ENCODE measurements at regions not wholly inside any gene's neighbourhood (a gene's known extent, or its start where the extent isn't known, plus 50 kb on each side); places are given as distances from the start of the nearest gene placed in this dataset.

DNA sequence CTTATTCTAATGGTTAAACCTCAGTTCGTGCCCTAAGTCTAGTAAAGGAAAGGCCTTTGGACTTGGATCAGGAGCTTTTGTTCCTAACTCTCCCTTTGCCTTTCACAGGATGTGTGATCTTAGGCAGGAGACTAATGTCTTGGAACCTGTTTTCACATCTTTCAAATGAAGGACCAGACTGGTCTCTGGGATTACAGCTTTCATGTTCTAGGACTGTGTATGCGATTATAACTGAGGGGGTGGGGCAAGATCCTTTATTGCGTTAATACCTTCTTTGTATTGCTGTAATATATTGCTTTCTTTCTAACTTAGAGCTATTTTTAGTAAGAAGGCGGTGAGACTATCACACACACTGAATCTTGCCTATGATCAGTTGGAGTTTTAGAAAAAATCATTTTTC is 368.1 kb downstream of the RPRM start:
- Histone ChIP-seq H4K20me1 (no peaks in the 10 kb centered on the region), H3K9ac (no peak overlapping the region), H3K27ac (no peak overlapping the region), H3K36me3 (no peaks in the 10 kb centered on the region), H3K4me2 (no peak overlapping the region), H3K4me3 (no peak overlapping the region), H3K9me3 (no peaks in the 10 kb centered on the region), H3K4me1 (0 out of 2 replicates have a peak, but pooled peaks cover 3% of the 10 kb centered on the region), H3K27me3 (no peaks in the 10 kb centered on the region)
- TF ChIP-seq Cebpa-rat (IDR thresholded peaks at IDR 0.05), result no peak

DNA sequence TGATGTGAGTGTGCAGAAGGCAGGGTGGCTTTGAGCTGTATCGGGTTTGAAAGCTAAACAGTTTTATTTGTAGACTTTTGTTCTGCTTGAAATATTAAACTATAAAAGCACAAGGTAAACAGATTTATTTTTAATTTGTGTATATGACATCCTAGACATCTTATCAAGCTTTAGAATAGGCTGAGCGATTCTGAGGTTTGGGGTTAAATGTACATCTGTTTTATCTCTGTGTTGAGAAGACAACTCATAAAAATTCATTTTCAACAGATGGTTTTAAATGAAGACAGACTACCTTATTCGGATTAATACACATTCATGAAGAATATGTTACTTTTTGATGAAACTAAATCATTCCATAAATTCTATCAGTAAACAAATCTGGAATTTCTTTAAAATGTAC is 368.8 kb downstream of the RPRM start:
- H3K27me3 ChIP-seq, result no peaks in the 10 kb centered on the region
- no peak overlapping the region for H3K27ac ChIP-seq
- no peak overlapping the region for H3K4me2 ChIP-seq
- no peak overlapping the region for H3K9ac ChIP-seq
- TF ChIP-seq Cebpa-rat (IDR thresholded peaks at IDR 0.05), result no peak
- no peak overlapping the region for H3K4me3 ChIP-seq
- H3K36me3 ChIP-seq, result no peaks in the 10 kb centered on the region
- H4K20me1 ChIP-seq, result no peaks in the 10 kb centered on the region
- 0 out of 2 replicates have a peak, but pooled peaks cover 3% of the 10 kb centered on the region for H3K4me1 ChIP-seq
- H3K9me3 ChIP-seq, result no peaks in the 10 kb centered on the region

DNA sequence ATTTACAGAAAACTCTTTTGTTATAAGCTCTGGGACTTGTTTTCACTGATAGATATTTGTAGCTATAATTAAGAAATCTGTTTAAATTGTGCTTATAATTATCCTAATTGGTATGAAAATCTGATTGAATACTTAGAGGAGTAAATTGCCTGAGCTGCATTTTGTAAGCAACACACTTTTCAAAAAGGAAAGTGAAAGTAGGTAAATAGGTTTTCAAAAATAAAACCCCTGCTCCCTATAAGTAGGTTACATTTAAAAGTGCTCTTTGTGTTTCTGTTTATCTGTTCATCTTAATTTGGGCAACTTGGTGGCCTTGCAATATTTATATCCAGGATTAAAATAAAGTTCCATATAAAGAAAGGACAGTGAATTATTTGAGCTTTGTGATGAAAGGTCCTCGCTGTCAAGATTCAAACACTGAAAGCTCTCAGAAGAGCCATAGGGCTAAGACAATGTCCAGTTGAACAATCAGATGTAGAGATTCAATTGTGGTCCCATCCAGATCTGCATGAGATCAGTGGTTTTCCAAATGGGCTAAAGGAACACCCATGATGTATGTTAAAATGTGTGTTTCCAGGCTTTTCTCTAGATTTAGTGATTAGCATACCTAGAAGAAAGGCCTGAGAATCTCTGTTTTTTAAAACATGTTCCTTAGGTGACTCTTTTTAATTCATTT is 371.6 kb downstream of the RPRM start:
- H3K4me2 ChIP-seq, result peak overlapping the region; percentile 42
- no peak for TF ChIP-seq Cebpa-rat (IDR thresholded peaks at IDR 0.05)

DNA sequence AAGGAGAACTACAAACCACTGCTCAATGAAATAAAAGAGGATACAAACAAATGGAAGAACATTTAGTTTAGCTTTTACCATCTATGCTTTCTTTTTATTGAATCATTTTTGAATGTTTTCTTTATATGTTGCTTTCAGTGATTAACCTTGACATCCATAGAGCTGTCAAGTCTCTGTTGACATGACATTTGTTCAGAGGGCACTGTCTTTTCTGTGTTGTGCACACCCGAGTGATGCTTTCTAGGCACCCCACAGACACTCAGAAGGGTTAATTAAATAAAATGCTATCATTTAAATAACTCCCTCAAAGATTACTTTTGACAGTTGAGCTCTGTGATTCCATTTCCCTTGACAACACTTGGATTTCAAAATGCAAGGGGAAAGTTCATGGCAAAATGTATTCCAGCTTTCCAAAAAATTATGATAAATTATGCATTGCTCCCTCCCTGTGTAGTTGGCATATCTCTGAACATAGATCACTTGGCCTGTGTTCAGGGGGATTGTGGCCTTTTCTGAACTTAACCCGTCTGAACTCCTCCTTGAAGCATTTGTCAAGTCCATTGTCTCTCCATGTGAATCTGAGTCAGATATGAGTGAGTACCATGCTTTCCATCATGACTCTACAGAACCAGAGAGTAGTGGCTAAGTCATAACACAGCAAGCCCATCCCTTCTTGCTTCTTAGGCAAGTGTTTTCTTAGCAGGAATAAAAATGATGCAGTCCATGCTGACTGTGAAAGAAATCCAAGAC is 372.6 kb downstream of the RPRM start:
- Histone ChIP-seq H3K4me2 (no peak overlapping the region), H3K27me3 (no peaks in the 10 kb centered on the region), H4K20me1 (no peaks in the 10 kb centered on the region), H3K27ac (no peak overlapping the region), H3K4me3 (no peak overlapping the region), H3K9me3 (no peaks in the 10 kb centered on the region), H3K4me1 (0 out of 2 replicates have a peak, but pooled peaks cover 8% of the 10 kb centered on the region), H3K9ac (no peak overlapping the region), H3K36me3 (no peaks in the 10 kb centered on the region)
- TF ChIP-seq Cebpa-rat (IDR thresholded peaks at IDR 0.05), result no peak

More for the DNA sequence above, 371.6 kb downstream of the RPRM start:
- H3K4me1 ChIP-seq, result 0 out of 2 replicates have a peak, but pooled peaks cover 3% of the 10 kb centered on the region
- no peaks in the 10 kb centered on the region for H4K20me1 ChIP-seq
- H3K4me3 ChIP-seq, result no peak overlapping the region
- no peak overlapping the region for H3K27ac ChIP-seq
- H3K27me3 ChIP-seq, result no peaks in the 10 kb centered on the region
- no peaks in the 10 kb centered on the region for H3K9me3 ChIP-seq
- no peaks in the 10 kb centered on the region for H3K36me3 ChIP-seq
- no peak overlapping the region for H3K9ac ChIP-seq

DNA sequence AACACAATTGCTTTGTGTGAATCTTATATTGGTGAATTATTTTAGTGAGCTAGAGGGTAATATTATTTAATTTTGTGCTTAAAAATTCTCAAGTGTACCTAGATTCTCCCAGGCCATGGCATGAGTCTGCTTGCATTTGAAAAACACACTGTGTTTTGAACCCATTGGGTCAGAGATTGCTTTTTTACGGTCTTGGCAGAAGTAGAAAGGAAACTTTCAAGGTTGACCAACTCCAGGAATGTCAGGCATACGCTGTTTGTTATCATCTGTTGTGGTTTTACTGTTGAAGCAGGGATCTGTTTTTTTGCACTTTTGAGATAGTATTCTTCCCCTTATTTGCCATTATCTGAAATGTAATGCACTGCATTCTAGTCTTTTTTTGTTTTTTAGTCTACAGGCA is 377.4 kb downstream of the RPRM start:
- no peak for TF ChIP-seq Cebpa-rat (IDR thresholded peaks at IDR 0.05)
- Histone ChIP-seq H3K27ac (no peak overlapping the region), H3K9ac (no peak overlapping the region), H3K9me3 (no peaks in the 10 kb centered on the region), H3K4me3 (no peak overlapping the region), H4K20me1 (no peaks in the 10 kb centered on the region), H3K4me1 (0 out of 2 replicates have a peak, but pooled peaks cover 5% of the 10 kb centered on the region), H3K27me3 (no peaks in the 10 kb centered on the region), H3K4me2 (no peak overlapping the region; the same call in 1 of the 2 replicates), H3K36me3 (no peaks in the 10 kb centered on the region)

DNA sequence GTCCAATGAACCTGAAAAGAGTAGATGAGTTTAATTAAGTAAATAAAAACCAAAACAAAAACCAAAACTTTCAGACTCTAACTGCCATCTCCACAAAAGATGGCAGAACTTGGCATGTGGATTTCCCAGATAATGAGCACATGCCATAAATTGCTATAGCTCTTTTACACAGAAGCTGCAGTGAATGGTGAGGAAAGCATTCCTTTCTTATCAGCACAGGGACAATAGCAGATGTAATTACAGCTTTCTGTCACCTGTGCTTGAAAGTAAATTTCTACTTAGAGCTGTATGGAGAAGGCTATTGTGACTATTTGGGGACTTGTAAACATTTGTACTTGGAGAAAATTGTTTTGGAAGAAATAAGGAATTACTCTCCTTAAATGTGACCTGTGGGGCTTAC is 378.4 kb downstream of the RPRM start:
- Histone ChIP-seq H3K9me3 (no peaks in the 10 kb centered on the region), H3K4me2 (no peak overlapping the region), H4K20me1 (no peaks in the 10 kb centered on the region), H3K9ac (no peak overlapping the region), H3K27me3 (no peaks in the 10 kb centered on the region), H3K27ac (no peak overlapping the region), H3K4me3 (no peak overlapping the region), H3K4me1 (0 out of 2 replicates have a peak, but pooled peaks cover 5% of the 10 kb centered on the region), H3K36me3 (no peaks in the 10 kb centered on the region)
- no peak for TF ChIP-seq Cebpa-rat (IDR thresholded peaks at IDR 0.05)

DNA sequence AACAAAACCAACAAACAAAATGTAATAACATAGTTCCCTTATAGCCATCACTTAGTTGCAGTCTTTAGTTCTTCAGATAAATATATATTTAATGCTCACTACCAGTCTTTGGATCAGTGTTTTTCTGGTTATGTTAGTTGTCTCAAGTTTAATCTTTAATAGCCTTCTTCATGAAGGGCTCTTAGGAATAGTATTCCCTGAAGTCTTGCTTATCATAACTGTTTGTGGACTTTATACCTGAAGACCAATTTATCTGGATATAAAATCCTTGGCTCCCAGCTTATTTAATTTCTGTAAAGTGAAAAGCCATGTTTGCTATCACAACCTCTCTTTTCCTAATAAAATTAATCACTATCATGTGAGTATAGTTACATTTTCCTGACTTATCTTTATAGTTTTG is 379.7 kb downstream of the ARL6IP6 start:
- H3K4me2 ChIP-seq, result no peak overlapping the region
- H3K4me1 ChIP-seq, result 0 out of 2 replicates have a peak, but pooled peaks cover 5% of the 10 kb centered on the region
- H3K4me3 ChIP-seq, result no peak overlapping the region
- no peaks in the 10 kb centered on the region for H3K36me3 ChIP-seq
- no peak for TF ChIP-seq Cebpa-rat (IDR thresholded peaks at IDR 0.05)
- no peak overlapping the region for H3K27ac ChIP-seq
- no peaks in the 10 kb centered on the region for H3K9me3 ChIP-seq
- H3K27me3 ChIP-seq, result no peaks in the 10 kb centered on the region
- no peak overlapping the region for H3K9ac ChIP-seq
- no peaks in the 10 kb centered on the region for H4K20me1 ChIP-seq

DNA sequence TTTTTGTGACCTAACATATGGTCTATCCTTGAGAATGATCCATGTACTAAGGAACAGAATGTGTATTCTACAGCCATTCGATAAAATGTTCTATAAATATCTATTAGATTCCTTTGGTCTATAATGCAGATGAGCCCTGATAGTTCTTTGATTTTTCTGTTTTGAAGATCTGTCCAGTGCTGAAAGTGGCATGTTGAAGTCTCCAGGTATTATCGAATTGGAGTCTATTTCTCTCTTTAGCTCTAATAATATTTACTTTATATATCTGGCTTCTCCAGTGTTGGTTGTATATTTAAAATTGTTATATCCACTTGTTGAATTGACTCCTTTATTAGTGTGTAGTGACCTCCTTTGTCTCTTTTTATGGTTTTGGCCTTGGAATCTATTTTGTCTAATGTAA is 377.9 kb downstream of the ARL6IP6 start:
- Histone ChIP-seq H3K27me3 (no peaks in the 10 kb centered on the region), H3K9me3 (peaks cover 5% of the 10 kb centered on the region)
- no peak for TF ChIP-seq Cebpa-rat (IDR thresholded peaks at IDR 0.05)

DNA sequence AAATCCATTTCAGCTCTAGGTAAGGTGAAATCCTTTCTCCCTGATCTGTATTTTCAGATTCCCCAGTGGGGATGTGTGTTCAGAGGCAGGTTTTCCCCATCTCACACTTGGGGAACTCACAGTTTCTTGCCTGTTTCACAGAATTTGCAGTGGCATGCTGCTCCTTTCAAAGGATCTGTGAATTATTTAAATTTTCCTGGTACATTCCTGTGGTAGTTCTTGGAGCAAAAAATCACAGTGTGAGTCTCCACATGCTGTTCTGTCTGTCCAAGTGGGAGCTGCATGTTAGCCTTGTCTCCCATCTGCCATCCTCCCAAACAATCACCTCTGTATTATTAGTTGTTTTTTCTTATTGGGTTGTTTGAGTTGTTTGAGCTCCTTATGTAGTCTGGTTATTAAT is 372.9 kb downstream of the ARL6IP6 start:
- Histone ChIP-seq H3K27ac (no peak overlapping the region), H3K4me3 (no peak overlapping the region)

More for the DNA sequence above, 377.9 kb downstream of the ARL6IP6 start:
- Histone ChIP-seq H4K20me1 (no peaks in the 10 kb centered on the region), H3K27ac (no peak overlapping the region), H3K4me3 (no peak overlapping the region), H3K9ac (no peak overlapping the region), H3K36me3 (no peaks in the 10 kb centered on the region), H3K4me1 (0 out of 2 replicates have a peak, but pooled peaks cover 2% of the 10 kb centered on the region), H3K4me2 (no peak overlapping the region)

DNA sequence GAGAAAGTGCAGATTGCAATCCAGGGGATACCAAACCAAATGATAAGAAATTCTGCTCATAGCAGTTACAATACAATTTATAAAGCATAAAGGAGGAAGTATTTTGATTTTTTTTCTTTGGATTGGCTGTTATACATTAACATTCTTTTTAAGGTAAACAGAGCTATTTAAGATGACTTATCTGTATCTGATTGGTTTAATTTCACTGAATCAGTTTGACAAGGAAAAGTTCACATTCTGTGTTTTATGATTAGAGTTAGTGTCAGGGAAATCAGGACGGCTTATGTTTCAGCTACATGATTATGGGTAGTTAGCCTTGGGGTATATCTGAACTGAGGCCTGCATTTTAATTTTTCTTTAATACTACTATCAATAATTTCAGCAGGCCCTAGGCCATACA is 360.9 kb downstream of the ARL6IP6 start:
- H3K9ac ChIP-seq, result no peak overlapping the region
- no peaks in the 10 kb centered on the region for H3K4me1 ChIP-seq
- no peak for TF ChIP-seq Cebpa-rat (IDR thresholded peaks at IDR 0.05)

More for the DNA sequence above, 372.9 kb downstream of the ARL6IP6 start:
- no peaks in the 10 kb centered on the region for H4K20me1 ChIP-seq
- H3K36me3 ChIP-seq, result no peaks in the 10 kb centered on the region
- no peaks in the 10 kb centered on the region for H3K4me1 ChIP-seq
- TF ChIP-seq Cebpa-rat (IDR thresholded peaks at IDR 0.05), result no peak
- peaks cover 5% of the 10 kb centered on the region for H3K9me3 ChIP-seq
- no peak overlapping the region for H3K4me2 ChIP-seq
- H3K9ac ChIP-seq, result no peak overlapping the region
- H3K27me3 ChIP-seq, result no peaks in the 10 kb centered on the region

More for the DNA sequence above, 360.9 kb downstream of the ARL6IP6 start:
- Histone ChIP-seq H3K36me3 (no peaks in the 10 kb centered on the region), H4K20me1 (no peaks in the 10 kb centered on the region), H3K4me3 (no peak overlapping the region), H3K9me3 (0 out of 2 replicates have a peak, but pooled peaks cover under 1% of the 10 kb centered on the region), H3K27ac (no peak overlapping the region), H3K4me2 (no peak overlapping the region), H3K27me3 (no peaks in the 10 kb centered on the region)
